Ishikawa (cell line): ENCODE measurements at regions not wholly inside any gene's neighbourhood (a gene's known extent, or its start where the extent isn't known, plus 50 kb on each side); places are given as distances from the start of the nearest gene placed in this dataset.

Experiments
- CEBPB ChIP-seq: IDR thresholded peaks from 2 replicates; pipeline ENCODE4 v1.6.1; 2012
- CREB1 ChIP-seq: IDR thresholded peaks from 2 replicates; pipeline ENCODE4 v1.6.1; 2012; ENCODE audit warnings: low read depth
- EGR1 ChIP-seq: IDR thresholded peaks from 2 replicates; pipeline ENCODE4 v1.6.1; 2012
- EP300 ChIP-seq: IDR thresholded peaks from 2 replicates; pipeline ENCODE4 v1.6.1; 2012; ENCODE audit warnings: borderline replicate concordance
- FOXM1 ChIP-seq: IDR thresholded peaks from 2 replicates; pipeline ENCODE4 v1.6.1; 2012; ENCODE audit warnings: low read depth, borderline replicate concordance
- NFIC ChIP-seq: IDR thresholded peaks from 2 replicates; pipeline ENCODE4 v1.6.1; 2012
- RAD21 ChIP-seq: IDR thresholded peaks from 2 replicates; pipeline ENCODE4 v1.6.1; 2012; ENCODE audit warnings: low read depth
- TAF1 ChIP-seq: IDR thresholded peaks from 2 replicates; pipeline ENCODE4 v1.6.1; 2012; ENCODE audit warnings: low read depth, mild to moderate bottlenecking
- TCF12 ChIP-seq: IDR thresholded peaks from 2 replicates; pipeline ENCODE4 v1.6.1; 2012; ENCODE audit warnings: low read depth
- TEAD4 ChIP-seq: IDR thresholded peaks from 2 replicates; pipeline ENCODE4 v1.6.1; 2012
- YY1 ChIP-seq: IDR thresholded peaks from 2 replicates; pipeline ENCODE4 v1.6.1; 2012; ENCODE audit warnings: low read depth
- ZBTB7A ChIP-seq: IDR thresholded peaks from 2 replicates; pipeline ENCODE4 v1.6.1; 2012; ENCODE audit warnings: low read depth
- TF ChIP-seq, protein P1 (sequence below): IDR thresholded peaks from 2 replicates; pipeline ENCODE4 v1.6.1; 2012
- TF ChIP-seq, protein P2 (sequence below): IDR thresholded peaks from 2 replicates; pipeline ENCODE4 v1.6.1; 2012
- TF ChIP-seq, protein P3 (sequence below): IDR thresholded peaks from 2 replicates; pipeline ENCODE4 v1.6.1; 2012; ENCODE audit warnings: low read depth, mild to moderate bottlenecking

DNA sequence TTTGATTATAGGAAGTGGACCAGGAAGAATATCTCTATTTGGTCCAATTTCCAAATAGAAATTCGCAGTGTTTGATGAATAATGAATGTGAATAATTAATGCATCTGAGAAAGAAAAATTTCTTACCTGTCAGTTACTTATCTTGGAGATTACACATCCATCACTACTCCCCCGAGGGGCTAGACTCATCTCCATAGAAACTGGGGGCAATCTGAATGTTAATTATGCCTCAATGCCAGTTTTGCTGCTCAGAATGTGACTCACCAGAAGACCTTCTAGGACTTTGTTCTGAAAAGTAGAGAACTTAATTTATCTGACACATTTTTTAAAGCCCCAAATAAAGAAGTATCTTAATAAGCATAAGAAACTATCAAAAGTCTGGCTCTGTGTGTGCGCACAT is 233.4 kb upstream of the NR4A3 start:
- TF ChIP-seq, protein P1, sequence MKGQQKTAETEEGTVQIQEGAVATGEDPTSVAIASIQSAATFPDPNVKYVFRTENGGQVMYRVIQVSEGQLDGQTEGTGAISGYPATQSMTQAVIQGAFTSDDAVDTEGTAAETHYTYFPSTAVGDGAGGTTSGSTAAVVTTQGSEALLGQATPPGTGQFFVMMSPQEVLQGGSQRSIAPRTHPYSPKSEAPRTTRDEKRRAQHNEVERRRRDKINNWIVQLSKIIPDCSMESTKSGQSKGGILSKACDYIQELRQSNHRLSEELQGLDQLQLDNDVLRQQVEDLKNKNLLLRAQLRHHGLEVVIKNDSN = no peak
- TF ChIP-seq YY1 (no peak), ZBTB7A (no peak), TEAD4 (no peak), CREB1 (no peak), RAD21 (no peak), CEBPB (no peak), TAF1 (no peak)
- TF ChIP-seq, protein P2, sequence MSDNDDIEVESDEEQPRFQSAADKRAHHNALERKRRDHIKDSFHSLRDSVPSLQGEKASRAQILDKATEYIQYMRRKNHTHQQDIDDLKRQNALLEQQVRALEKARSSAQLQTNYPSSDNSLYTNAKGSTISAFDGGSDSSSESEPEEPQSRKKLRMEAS = no peak

DNA sequence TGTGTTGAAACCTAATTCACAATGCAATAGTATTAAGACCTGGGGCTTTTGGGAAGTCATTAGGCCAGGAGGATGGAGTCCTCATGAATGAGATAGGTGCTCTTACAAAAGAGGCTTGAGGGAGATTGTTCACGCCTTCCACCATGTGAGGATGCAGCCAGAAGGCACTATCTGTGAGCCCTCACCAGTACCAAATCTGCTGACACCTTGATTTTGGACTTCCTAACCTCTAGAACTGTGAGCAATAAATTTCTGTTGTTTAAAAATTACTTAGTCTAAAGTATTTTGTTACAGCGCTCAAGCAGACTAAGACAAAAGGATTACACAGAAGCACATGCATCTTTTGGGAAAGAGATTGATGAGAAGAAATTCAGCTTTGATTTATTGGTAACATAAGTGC is 232.9 kb upstream of the NR4A3 start:
- TF ChIP-seq NFIC (no peak), EGR1 (no peak), EP300 (no peak), TEAD4 (no peak)
- TF ChIP-seq, protein P2 = no peak
- TF ChIP-seq, protein P3, sequence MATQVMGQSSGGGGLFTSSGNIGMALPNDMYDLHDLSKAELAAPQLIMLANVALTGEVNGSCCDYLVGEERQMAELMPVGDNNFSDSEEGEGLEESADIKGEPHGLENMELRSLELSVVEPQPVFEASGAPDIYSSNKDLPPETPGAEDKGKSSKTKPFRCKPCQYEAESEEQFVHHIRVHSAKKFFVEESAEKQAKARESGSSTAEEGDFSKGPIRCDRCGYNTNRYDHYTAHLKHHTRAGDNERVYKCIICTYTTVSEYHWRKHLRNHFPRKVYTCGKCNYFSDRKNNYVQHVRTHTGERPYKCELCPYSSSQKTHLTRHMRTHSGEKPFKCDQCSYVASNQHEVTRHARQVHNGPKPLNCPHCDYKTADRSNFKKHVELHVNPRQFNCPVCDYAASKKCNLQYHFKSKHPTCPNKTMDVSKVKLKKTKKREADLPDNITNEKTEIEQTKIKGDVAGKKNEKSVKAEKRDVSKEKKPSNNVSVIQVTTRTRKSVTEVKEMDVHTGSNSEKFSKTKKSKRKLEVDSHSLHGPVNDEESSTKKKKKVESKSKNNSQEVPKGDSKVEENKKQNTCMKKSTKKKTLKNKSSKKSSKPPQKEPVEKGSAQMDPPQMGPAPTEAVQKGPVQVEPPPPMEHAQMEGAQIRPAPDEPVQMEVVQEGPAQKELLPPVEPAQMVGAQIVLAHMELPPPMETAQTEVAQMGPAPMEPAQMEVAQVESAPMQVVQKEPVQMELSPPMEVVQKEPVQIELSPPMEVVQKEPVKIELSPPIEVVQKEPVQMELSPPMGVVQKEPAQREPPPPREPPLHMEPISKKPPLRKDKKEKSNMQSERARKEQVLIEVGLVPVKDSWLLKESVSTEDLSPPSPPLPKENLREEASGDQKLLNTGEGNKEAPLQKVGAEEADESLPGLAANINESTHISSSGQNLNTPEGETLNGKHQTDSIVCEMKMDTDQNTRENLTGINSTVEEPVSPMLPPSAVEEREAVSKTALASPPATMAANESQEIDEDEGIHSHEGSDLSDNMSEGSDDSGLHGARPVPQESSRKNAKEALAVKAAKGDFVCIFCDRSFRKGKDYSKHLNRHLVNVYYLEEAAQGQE = no peak
- TF ChIP-seq, protein P1 = no peak

DNA sequence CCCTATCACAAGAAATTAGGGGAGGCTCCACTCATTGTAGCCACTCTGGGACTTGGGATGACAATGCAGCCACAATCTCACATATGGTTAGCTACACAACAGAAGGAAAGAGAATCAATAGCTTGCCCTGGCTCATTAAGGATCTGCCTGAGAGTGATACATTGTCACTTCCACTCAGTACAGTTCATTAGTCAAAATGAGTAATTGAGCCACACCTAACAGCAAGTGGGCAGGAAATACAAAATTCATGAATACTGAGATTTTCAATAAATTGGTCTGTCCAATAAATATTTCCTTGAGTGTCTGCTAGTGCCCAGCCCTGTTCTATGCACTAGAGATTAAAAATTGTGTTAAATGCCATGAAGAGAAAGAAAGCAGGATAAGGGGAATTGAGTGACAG is 231.3 kb upstream of the NR4A3 start:
- no peak for TF ChIP-seq CEBPB
- TF ChIP-seq EP300 = no peak
- TF ChIP-seq EGR1 = no peak
- no peak for TF ChIP-seq NFIC
- no peak for TF ChIP-seq CREB1
- TF ChIP-seq, protein P3 = no peak
- TF ChIP-seq FOXM1 = no peak

DNA sequence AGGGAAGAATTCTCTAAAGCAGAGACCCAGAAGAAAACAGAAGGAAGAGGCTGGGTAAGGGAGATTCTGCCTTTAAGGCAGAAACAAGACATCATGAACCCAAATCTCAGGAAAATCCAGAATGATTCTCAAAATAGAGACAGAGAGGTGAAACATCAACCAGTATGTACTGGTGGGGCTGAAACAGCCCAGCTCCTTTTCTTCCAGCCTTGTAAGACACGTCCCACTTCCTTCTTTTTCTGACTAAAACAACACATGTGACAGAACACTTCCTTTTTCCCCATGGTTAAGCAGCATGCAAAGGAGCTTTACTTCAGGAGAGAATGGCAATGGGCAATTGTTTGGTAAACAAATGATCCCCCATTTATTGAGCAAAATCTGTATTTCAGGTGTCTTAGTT is 230.8 kb upstream of the NR4A3 start:
- TF ChIP-seq TAF1 (no peak), FOXM1 (no peak), TCF12 (no peak), CEBPB (no peak), ZBTB7A (no peak), YY1 (no peak), NFIC (no peak), EP300 (no peak), RAD21 (no peak), TEAD4 (no peak), CREB1 (no peak), EGR1 (no peak)
- TF ChIP-seq, protein P3 = no peak
- TF ChIP-seq, protein P1 = no peak
- TF ChIP-seq, protein P2 = no peak
